GM21360 (cell line): ENCODE measurements at regions not wholly inside any gene's neighbourhood (a gene's known extent, or its start where the extent isn't known, plus 50 kb on each side); places are given as distances from the start of the nearest gene placed in this dataset.
"Not testable (repeated sequence)": the region's sequence is repeated elsewhere in the genome, so short reads cannot be mapped to it uniquely, and the experiment has no call there.

Experiments used
- ATAC-seq: cut with Tn5 transposase; IDR thresholded peaks from one replicate; pipeline ENCODE4 v1.9.1; 2021; ENCODE audit warnings: mild to moderate bottlenecking, moderate library complexity; ENCODE audit not compliant: unreplicated experiment

DNA sequence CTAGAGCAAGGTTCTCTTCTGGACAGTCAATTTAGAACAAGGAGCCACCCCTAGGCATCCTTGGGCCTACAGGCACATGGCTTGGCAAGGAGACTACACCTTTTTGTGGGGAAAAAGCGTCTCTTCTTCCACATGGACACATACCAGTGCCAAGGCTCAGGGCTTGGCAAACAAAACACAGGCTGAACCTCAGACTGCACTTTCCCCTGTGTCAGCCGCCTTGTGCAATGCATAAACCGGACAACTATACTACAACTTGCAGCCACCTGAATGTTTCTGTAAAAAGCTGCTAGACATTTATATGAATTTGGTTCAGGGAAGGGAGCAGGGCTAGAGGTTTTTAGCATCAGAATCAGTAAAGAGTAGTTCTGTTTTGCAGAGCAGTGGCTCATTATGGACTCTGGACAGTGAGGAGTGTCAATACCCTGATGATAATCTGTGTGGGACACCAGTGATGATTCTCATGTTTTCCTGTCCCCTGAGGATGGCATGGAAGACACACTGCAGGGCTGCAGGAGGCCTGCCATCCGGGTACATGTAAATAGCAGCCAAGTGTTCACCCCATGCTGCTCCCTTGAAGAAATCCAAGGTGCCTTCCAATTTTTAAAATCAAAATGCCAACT, 118.9 kb downstream of the GATA3 start:
- no peak for ATAC-seq

DNA sequence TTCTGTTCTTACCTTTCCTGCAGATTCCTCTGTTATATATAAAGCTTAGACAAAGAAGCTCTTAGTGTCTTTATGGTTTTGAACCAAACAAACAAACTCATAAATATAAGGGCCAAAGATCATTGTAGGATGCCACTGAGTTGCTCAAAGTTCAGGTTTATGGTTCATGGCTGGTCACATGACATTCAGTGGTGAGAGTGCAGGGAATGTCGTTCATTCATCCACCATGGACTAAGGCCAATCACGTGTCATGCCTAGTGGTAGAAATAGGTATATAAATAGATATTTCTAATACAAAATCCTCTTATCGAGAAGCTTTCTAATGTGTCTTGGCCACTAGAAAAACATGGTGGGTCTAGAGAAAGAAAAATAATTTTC, 119.4 kb downstream of the GATA3 start:
- no peak for ATAC-seq

DNA sequence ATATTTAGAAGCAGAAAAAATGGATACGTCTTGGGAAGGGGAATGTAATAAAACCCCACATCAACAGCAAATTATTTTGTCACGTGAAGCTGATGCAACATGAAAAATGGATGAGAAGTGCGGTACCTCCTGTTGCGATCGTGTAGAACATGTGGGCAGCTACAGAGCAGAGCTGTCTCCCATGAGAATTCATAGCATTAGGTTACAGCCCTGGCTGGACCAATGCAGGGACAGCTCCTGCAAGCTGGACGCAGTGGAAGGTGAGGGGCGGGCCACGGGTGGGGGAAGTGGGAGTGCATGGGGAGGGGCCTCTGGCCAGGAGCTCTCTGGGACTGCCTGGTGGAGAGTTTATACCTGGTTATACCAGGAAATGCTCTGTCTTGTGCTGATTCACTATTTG, 120.3 kb downstream of the GATA3 start:
- ATAC-seq = no peak

DNA sequence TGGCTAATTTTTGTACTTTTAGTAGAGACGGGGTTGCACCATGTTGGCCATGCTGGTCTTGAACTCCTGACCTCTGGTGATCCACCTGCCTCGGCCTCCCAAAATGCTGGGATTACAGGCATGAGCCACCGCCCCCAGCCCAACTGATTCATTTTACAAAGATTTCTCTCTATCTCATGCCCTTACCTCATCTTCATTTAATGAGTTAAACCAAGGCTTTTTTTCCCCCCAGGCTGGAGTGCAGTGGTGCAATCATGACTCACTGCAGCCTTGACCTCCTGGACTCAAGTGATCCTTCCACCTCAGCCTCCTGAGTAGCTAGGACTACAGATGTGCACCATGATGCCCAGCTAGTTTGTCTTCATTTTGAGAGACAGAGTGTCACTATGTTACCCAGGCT, 123.0 kb downstream of the GATA3 start:
- not testable (repeated sequence) for ATAC-seq

DNA sequence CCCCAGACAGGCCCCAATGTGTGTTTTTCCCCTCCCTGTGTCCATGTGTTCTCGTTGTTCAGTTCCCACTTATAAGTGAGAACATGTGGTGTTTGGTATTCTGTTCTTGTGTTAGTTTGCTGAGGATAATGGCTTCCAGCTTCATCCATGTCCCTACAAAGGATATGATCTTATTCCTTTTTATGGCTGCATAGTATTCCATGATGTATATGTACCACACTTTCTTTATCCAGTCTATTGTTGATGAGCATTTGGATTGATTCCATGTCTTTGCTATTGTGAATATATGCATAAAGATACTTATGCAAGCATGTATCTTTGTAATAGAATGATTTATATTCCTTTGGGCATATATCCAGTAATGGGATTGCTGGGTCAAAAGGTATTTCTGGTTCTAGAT, 125.3 kb downstream of the GATA3 start:
- not testable (repeated sequence) for ATAC-seq

DNA sequence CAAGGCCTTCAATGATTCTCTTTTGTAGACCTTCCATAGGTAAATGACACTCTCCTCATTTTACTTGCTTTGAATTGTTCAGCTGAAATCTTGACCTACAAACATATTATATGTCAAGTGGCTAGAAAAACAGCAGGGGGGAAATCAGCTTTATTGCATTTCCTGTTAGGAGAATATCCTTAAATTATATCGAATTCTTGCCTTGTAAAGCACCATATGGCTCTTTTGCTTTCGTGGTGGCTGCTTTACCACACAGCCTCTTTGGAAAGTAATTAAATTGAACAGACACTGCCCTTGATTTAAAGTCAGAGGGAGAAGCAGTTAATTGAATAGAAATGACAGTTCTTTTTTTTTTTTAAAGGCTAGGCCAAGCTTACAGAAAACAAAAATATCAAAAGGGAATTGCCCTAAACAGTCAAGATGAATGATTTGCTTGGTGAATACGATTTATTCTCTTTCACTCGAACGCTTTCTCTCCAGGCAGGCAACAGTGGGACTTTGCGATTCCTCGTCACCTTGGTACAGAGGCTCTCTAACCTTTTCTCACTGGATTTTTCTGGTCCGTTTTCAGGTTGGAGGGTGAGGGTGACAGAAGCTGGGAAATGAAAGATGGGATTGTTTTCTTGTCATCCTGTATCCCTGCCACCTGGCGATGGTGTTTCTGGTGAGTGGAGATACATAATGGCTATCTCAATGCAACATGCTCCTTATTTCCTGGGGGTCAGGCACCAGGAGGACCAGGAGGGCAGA, 126.0 kb downstream of the GATA3 start:
- no peak for ATAC-seq

DNA sequence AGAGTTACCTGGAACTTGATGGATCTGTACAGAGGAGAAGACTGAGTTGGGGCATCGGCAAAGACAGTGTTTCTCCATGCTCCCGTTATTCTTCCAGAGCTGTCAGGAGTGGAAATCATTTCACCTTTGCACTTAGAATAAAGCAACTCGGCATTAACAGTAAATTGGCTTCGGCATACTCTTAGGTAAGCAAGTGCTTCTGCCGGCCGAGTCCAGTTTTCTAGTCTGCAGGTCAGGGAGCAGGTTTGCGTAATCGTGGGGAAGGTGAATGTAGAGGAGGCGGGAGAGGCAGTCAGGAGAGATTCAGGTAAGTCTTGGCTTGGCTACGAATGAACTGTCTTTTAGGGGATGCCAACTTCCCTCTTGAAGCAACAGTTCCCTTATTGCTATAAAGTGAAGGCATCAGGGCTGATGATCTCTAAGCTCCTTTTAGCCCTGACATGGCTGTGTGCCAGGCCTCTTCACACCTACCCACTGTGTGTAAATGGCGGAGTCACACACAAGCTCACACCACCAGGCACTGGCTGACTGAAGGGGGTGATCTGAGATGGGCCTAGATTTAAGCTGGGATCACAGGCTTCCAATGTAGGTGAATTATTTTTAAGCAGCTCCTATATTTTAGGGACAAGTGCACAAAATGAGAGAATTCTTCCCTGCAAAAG, 127.1 kb downstream of the GATA3 start:
- no peak for ATAC-seq

DNA sequence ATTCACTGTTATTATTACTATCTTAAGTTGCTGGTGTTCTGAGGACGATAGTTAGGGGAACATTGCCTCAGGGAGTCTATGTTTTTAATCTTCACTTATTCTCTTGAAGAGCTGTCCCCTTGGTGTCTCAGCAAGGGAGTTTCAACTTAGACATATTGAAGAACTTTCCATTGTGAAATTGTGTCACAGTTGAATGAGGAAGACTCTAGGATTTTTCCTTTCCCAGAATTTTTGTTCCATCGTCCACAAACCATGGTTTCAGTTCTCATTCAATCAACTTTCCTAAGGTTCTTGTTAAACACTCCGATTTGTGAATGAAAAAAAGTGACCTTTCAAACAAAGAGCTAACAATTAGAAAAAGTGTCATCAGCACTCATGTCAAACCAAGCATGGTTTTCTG, 128.3 kb downstream of the GATA3 start:
- ATAC-seq = no peak

DNA sequence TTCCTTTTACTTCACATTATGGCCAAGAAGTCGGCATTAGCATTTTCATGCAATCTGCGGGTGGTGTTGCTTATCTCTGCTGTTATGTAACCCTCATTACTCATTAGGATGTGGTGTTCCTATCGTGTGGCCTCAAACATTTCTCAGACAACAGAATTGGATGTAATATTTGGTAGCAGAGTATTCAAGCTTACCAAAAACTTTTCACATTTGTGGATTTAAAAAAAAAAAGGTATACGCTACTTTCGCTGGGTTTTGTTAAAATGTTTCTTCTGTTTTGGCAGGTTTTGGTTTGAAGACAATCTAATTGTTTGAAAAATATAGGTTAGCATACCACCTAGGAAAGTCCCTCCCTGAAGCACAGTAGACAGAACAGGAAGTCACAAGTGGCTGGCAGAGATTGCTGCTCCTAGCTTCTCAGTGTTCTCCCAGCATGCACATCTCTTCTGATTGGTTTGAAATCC, 128.8 kb downstream of the GATA3 start:
- ATAC-seq = no peak

DNA sequence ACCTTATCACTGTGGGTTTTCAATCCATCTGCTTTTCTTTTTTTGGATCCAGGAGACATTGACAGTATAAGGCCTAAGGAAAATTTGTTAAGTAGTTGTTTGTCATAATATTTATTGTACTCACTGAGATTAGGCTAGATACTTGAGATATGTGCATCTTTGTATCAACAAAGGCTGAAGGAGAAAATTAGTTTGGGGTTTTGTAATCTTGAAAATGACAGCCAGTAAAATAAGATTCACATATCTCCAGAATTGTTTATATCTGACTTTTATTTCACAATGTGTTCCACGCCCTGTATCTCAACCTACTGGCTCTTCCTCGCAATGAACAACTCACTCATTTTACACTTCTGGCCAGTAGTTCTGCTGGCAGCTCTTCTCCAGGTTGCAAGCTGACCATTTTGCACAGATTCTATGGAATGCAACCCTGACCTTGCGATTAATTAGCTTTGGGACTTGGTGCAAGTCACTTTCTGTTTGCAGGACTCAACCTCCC, 132.7 kb downstream of the GATA3 start:
- no peak for ATAC-seq

DNA sequence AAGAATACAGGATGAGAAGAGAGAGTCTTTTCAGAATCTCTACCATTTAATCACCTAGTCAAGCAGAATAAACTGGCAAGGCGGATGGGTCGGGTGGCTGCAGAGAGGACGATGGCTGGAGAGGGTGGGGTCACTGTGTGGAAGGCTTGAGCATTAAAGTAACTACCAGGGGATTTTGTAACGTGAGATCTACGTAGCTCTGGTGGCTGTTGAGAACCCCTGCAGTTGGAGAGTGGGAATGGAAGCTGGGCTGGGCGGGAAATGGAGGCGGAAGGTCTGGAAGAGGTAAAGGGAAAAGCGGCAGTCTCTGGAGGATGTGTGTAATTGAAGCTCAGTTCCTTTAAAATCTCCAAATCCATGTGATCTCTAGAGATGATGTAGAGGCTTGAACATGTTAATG, 135.0 kb downstream of the GATA3 start:
- ATAC-seq = no peak

DNA sequence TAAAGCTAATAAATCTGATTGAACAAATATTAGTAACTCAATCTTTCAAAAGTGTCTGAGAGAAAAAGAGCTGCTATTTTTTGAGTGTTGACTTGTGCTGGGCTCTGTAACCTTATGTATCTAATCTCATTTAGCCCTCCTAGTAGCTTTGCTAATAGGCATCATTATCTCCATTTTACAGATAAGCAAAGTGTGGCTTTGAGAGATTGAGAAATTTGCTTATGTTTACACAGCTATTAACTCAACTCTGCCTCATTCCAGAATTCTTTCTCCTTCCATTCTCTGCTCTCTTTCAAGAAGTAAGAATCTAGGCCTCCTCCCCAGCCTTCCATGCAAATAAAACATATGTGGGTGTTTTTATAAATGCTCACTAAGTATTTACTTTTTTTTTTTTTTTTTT, 137.8 kb downstream of the GATA3 start:
- ATAC-seq = no peak

DNA sequence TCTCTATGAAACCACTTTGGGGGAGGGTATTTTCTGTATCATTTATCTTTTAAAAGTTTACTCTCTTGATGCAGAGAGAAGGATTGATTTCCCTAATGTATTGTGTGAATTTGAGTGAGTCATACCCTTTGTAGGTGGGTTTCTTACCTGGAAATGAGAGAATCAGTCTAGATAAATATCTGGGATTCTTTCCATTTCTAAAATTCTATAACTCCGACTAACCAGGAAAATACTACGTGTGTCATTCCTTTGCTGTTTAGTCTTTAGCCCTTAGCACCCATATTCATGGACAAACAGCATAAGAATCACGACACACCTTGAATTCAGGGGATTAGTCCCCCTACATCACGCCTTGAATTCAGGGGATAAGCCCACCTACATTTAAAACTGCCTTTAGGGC, 139.1 kb downstream of the GATA3 start:
- no peak for ATAC-seq

DNA sequence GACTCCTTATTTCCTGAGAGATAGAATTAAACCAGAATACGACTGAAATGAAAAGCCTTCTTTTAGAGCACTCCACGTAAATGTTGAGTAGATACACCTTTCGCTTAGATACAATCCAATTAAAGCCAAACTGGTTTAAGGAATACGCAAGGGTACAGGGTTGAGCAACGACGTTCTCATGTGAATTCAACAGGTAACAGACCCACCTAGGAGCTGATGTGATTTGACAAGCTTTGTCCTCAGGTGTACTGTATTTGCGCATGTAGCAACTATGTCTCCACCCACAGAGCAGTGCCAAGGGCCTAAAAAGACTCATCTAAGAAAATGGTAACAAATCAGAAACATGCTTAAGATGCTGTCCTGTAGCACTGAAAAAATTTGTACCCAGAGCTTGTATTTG, 139.6 kb downstream of the GATA3 start:
- no peak for ATAC-seq

DNA sequence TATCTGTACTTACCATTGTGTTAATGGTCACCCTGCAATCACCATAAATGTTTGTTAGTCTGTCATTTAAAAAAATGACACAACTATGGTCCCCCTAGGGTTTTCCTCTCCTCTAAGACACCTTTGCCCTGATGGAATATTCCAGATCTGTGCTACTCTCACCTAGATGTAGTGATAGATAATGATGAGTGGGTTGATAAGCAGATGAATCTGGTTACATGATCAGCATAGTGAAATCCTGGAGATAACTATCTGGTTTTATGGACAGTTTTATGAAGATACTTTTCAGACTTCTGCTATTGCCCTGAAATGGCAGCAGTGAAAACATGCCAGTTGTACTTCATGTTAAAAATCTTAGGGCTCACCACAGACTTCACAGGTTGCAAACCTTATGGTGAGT, 152.4 kb downstream of the GATA3 start:
- ATAC-seq = no peak

DNA sequence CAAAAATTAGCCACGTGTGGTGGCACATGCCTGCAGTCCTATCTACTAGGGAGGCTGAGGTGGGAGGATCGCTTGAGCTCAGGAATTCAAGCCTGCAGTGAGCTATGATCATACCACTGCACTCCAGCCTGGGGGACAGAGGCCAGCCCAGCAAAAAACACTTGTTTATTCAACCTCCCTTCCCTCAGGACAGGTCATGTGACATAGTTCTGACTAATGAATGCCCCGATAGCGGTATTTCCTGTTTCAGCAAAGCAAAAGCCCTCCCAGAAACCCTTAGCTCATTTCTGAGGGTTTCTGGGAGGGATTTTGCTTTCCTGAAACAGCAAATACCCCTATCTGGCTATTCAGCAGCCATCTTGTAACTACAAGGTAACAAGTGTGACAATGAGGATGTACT, 157.1 kb downstream of the GATA3 start:
- ATAC-seq = no peak

DNA sequence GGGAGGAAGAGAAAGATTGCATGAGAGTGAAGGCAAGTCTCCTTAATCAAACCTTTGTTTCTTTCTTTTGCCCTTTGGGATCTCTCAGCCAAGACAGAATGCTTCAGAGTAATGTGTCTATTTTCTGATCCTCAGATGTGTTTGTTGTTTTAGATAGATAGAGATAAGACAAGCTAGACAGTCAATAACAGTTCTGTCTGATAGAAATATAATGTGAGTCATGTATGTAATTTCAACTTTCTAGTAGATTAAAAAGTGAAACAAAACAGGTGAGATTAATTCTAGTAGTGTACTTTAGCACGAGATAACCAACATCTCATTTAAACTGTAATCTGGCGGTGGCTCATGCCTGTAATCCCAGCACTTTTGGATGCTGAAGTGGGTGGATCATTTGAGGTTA, 159.2 kb downstream of the GATA3 start:
- no peak for ATAC-seq

DNA sequence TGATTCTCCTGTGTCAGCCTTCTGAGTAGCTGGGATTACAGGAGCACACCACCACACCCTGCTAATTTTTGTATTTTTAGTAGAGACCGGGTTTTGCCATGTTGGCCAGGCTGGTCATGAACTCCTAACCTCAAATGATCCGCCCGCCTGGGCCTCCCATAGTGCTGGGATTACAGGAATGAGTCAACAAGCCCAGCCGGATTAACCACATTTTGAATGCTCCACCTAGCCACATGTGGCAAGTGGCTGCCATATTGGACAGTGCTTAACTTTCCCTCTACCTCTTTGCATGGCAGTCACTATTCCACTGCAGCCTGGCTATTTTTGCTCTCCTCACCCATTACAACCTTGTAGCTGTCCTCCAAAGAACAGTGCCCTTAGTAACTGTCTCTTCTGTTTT, 160.1 kb downstream of the GATA3 start:
- ATAC-seq = no peak

DNA sequence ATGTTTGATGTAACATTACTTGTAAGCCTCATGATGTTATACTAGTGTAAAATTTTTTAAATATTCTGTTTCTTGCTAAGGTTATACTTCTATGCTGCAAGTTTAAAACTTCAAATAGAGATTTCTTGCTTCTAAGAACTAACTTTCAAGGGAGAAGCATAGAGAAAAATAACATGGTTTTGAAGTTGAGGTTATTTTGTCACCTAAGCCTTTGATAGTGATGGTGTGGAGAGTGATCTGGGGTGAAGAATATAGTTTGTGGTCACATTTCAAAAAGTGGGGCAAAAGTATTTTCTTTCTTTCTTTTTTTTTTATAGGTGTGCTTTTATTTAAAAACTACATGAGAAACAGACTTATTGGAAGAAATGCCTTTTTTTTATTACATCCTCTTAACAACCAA, 162.4 kb downstream of the GATA3 start:
- no peak for ATAC-seq

DNA sequence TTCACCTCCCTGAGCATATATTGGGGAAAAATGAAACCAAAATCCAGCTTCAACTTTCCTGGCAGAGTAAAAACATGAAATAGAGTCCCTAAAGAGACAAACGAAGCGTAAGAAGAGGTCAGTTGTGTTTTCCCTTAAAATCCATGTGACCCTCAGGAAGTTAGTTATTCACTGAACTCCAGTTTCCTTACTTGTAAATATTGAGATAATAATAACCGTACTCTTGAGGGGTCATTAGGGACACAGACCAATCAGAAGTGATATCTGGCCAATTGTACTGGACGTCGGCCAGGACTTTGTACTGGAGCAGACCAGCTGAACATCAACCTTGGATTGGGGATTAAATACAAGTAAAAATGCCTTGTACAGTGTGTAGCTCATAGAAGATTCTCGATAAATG, 167.0 kb downstream of the GATA3 start:
- ATAC-seq = no peak

DNA sequence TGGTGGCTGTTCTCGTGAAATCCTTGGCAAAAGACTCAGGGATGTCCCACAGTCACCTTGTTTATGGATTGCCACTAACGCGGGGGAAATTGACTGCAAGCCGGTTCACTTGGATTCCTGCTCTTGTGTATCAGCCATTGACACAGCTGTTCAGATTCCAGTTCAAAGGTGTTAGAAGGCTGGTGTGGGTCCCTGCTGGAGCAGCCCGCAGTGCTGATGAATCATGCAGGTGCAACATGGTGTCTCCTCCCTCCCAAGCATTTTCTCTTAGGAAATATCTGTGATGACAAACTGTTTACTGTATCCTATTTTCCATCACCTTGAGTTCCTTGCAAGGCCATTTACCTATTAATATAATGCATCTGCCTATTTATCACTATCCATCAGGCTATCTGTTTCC, 170.1 kb downstream of the GATA3 start:
- no peak for ATAC-seq

DNA sequence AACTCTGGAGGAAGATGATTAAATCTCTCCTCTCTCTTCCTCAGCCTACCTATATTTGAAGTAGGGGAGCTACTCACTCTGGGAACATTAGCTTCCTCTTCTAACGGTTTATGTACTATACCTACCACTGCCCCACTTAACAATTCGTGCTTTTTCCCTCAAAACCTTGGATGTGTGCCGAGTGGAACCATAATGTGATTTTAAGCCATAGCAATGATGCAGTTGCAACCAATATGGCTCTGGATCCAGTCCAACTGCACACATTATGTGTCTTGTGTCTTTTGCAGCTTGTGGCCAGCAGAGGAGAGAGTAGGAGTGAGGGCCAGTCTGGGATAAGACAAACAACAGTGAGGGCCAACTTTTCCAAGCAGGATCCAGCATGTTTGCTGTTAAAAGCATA, 170.7 kb downstream of the GATA3 start:
- no peak for ATAC-seq
